ENCODE measurements at regions not wholly inside any gene's neighbourhood (a gene's known extent, or its start where the extent isn't known, plus 50 kb on each side); places are given as distances from the start of the nearest gene placed in this dataset.
"Not testable (repeated sequence)": the region's sequence is repeated elsewhere in the genome, so short reads cannot be mapped to it uniquely, and the experiment has no call there.

- no peak for DNase-seq (ENCODE audit: low read depth)
Observed at GRCh38 chr21:16116798-16117197, 387.0 kb downstream of the USP25 start.

GRCh38 chr21:16117331-16117730 is 387.5 kb downstream of the USP25 start:
- DNase-seq (ENCODE audit: low read depth): no peak

GRCh38 chr21:16117851-16118590 is 388.2 kb downstream of the USP25 start:
- DNase-seq (ENCODE audit: low read depth): no peak

- no peak for DNase-seq (ENCODE audit: low read depth)
Observed at GRCh38 chr21:16124378-16125138, 394.8 kb downstream of the USP25 start.

- no peak for DNase-seq (ENCODE audit: low read depth)
Observed at GRCh38 chr21:16125274-16125673, 395.5 kb downstream of the USP25 start.

GRCh38 chr21:16132453-16132852 is 402.7 kb downstream of the USP25 start:
- not testable (repeated sequence) for DNase-seq (ENCODE audit: low read depth)

- DNase-seq (ENCODE audit: low read depth): no peak
Observed at GRCh38 chr21:16133248-16133647, 403.5 kb downstream of the USP25 start.

GRCh38 chr21:16134134-16134533 is 404.4 kb downstream of the USP25 start:
- no peak for DNase-seq (ENCODE audit: low read depth)

- no peak for DNase-seq (ENCODE audit: low read depth)
Observed at GRCh38 chr21:16137106-16137505, 407.3 kb downstream of the USP25 start.

GRCh38 chr21:16145052-16145451 is 415.3 kb downstream of the USP25 start:
- DNase-seq (ENCODE audit: low read depth): no peak

GRCh38 chr21:16145479-16145878 is 415.7 kb downstream of the USP25 start:
- DNase-seq (ENCODE audit: low read depth): no peak

GRCh38 chr21:16154321-16154720 is 424.5 kb downstream of the USP25 start:
- no peak for DNase-seq (ENCODE audit: low read depth)

GRCh38 chr21:16154951-16155635 is 425.3 kb downstream of the USP25 start:
- DNase-seq (ENCODE audit: low read depth): no peak

- no peak for DNase-seq (ENCODE audit: low read depth)
Observed at GRCh38 chr21:16156841-16157489, 427.2 kb downstream of the USP25 start.

- no peak for DNase-seq (ENCODE audit: low read depth)
Observed at GRCh38 chr21:16159213-16159970, 429.6 kb downstream of the USP25 start.

GRCh38 chr21:16159971-16160350 is 430.2 kb downstream of the USP25 start:
- DNase-seq (ENCODE audit: low read depth): no peak

GRCh38 chr21:16162953-16163352 is 433.2 kb downstream of the USP25 start:
- no peak for DNase-seq (ENCODE audit: low read depth)

GRCh38 chr21:16169102-16169511 is 439.3 kb downstream of the USP25 start:
- no peak for DNase-seq (ENCODE audit: low read depth)

GRCh38 chr21:16169779-16170178 is 440.0 kb downstream of the USP25 start:
- no peak for DNase-seq (ENCODE audit: low read depth)

- DNase-seq (ENCODE audit: low read depth): no peak
Observed at GRCh38 chr21:16176570-16176969, 446.8 kb downstream of the USP25 start.

- DNase-seq (ENCODE audit: low read depth): no peak
Observed at GRCh38 chr21:16177532-16177931, 447.8 kb downstream of the USP25 start.

GRCh38 chr21:16179773-16180172 is 450.0 kb downstream of the USP25 start:
- no peak for DNase-seq (ENCODE audit: low read depth)

All from stimulated activated CD8-positive, alpha-beta memory T cell treated with anti-CD3 and anti-CD28 coated beads, Interleukin-4, amount 100 ng/mL, for 24 hours (primary cell).